HT1080 (cell line): ENCODE measurements at regions not wholly inside any gene's neighbourhood (a gene's known extent, or its start where the extent isn't known, plus 50 kb on each side); places are given as distances from the start of the nearest gene placed in this dataset.

Experiments
- DNase-seq: peaks from one replicate; pipeline ENCODE4 v3.0.0-alpha.2; 2015; ENCODE audit warnings: low read depth

GRCh38 chr4:177047070-177047850 is 254.5 kb upstream of the VEGFC start:
- DNase-seq, result peak; percentile 72

GRCh38 chr4:177047851-177048174 is 255.1 kb upstream of the VEGFC start:
- DNase-seq, result peak; percentile 6

GRCh38 chr4:177051473-177052060 is 258.1 kb upstream of the NEIL3 start:
- peak; percentile 25 for DNase-seq

- DNase-seq, result no peak
Observed at GRCh38 chr4:177052211-177052934, 257.3 kb upstream of the NEIL3 start.

GRCh38 chr4:177057186-177057585 is 252.5 kb upstream of the NEIL3 start:
- DNase-seq, result no peak

- no peak for DNase-seq
Observed at GRCh38 chr4:177064116-177064515, 245.6 kb upstream of the NEIL3 start.

- DNase-seq, result no peak
Observed at GRCh38 chr4:177064729-177065394, 244.8 kb upstream of the NEIL3 start.

GRCh38 chr4:177066746-177067145 is 242.9 kb upstream of the NEIL3 start:
- no peak for DNase-seq

GRCh38 chr4:177070533-177071058 is 239.1 kb upstream of the NEIL3 start:
- DNase-seq, result no peak

- DNase-seq, result no peak
Observed at GRCh38 chr4:177077095-177077971, 232.3 kb upstream of the NEIL3 start.

GRCh38 chr4:177079327-177079726 is 230.3 kb upstream of the NEIL3 start:
- peak; percentile 40 for DNase-seq

- no peak for DNase-seq
Observed at GRCh38 chr4:177080388-177080787, 229.3 kb upstream of the NEIL3 start.

GRCh38 chr4:177087060-177087459 is 222.6 kb upstream of the NEIL3 start:
- DNase-seq, result no peak

- no peak for DNase-seq
Observed at GRCh38 chr4:177087499-177087898, 222.2 kb upstream of the NEIL3 start.

GRCh38 chr4:177091515-177091914 is 218.2 kb upstream of the NEIL3 start:
- no peak for DNase-seq

GRCh38 chr4:177092807-177093206 is 216.9 kb upstream of the NEIL3 start:
- DNase-seq, result no peak

GRCh38 chr4:177093964-177094363 is 215.7 kb upstream of the NEIL3 start:
- no peak for DNase-seq

GRCh38 chr4:177097291-177097690 is 212.4 kb upstream of the NEIL3 start:
- DNase-seq, result no peak

GRCh38 chr4:177099211-177099610 is 210.5 kb upstream of the NEIL3 start:
- DNase-seq, result no peak

GRCh38 chr4:177100307-177100706 is 209.4 kb upstream of the NEIL3 start:
- no peak for DNase-seq

GRCh38 chr4:177103619-177104018 is 206.1 kb upstream of the NEIL3 start:
- DNase-seq, result no peak
